Adrenal gland (tissue), 9 donors: ENCODE measurements at regions not wholly inside any gene's neighbourhood (a gene's known extent, or its start where the extent isn't known, plus 50 kb on each side); places are given as distances from the start of the nearest gene placed in this dataset.
"Not testable (repeated sequence)": the region's sequence is repeated elsewhere in the genome, so short reads cannot be mapped to it uniquely, and the experiment has no call there.

ENCODE experiments used
- DNase-seq, 7 donors: peaks; one replicate each; pipeline ENCODE4 v3.0.0-alpha.2; 2019 to 2020
- H3K27ac ChIP-seq, 5 donors: fragments of 200-600 bp; sonication (generic) in 4 of 5; 1 replicate in 3 of 5; 2 replicates in 2 of 5; pipeline versions ENCODE4 v1.5.1 to v1.8.0; 2016 to 2020; ENCODE audit warnings: mild to moderate bottlenecking in 1 of 5
- H3K27me3 ChIP-seq: fragments of 200-600 bp; 2 replicates; pipeline ENCODE4 v1.8.0; 2021
- H3K36me3 ChIP-seq, 2 donors: fragments of 200-600 bp; replicated peaks in 1 of 2; 1 replicate in 1 of 2; 2 replicates in 1 of 2; pipeline versions ENCODE4 v1.5.1 to v1.8.0; 2018 to 2022
- H3K4me1 ChIP-seq, 2 donors: fragments of 200-600 bp; replicated peaks in 1 of 2; 1 replicate in 1 of 2; 2 replicates in 1 of 2; pipeline versions ENCODE4 v1.5.1 to v1.8.0; 2018 to 2021
- H3K4me3 ChIP-seq, 4 donors: fragments of 200-600 bp; sonication (generic) in 3 of 4; one replicate each; pipeline ENCODE4 v1.5.1; 2016 to 2018
- H3K9me3 ChIP-seq, 3 donors: fragments of 200-600 bp; sonication (generic) in 1 of 3; replicated peaks in 1 of 3; 1 replicate in 2 of 3; 2 replicates in 1 of 3; pipeline versions ENCODE4 v1.5.1 to v1.8.0; 2016 to 2021
- CTCF ChIP-seq, 6 experiments: fragments of 450-650 bp in 4 of 6; fragments of 200-600 bp in 2 of 6; sonication (generic) in 1 of 6; IDR thresholded peaks; 1 replicate in 5 of 6; 2 replicates in 1 of 6; pipeline versions ENCODE4 v1.5.1 to v1.8.0; 2016 to 2021; ENCODE audit warnings: antibody characterized with exemption in 6 of 6, mild to moderate bottlenecking in 2 of 6, moderate library complexity in 1 of 6
- POLR2A ChIP-seq, 2 donors: fragments of 450-650 bp; IDR thresholded peaks; one replicate each; pipeline ENCODE4 v1.6.1; 2017; ENCODE audit warnings: antibody characterized with exemption in 2 of 2, mild to moderate bottlenecking in 2 of 2, moderate library complexity in 1 of 2
- WGBS, 4 donors: extraction: QIAGEN DNeasy Blood & Tissue Kit in 2 of 4; methylation state at CpG; one replicate each; pipeline versions ENCODE4 v1.1.5 to v1.1.7; 2013 to 2017; 5-methylcytosine and 5-hydroxymethylcytosine counted together
- intact Hi-C, 2 donors: fragments of 100-400 bp; cut with DNase I; formaldehyde crosslinking; loops; one replicate each; pipeline versions ENCODE4 v1.14.1 to v1.15.0; 2022 to 2023
- donor health status: healthy with polysubstance abuse.
- donor health status: Bipolar disorder and iron deficiency.
- donor health status: DM: yes; HTN: yes; CAD: no.
- donor health status: DM: no; HTN: no; CAD: no.
- donor health status: DM: no; HTN: no; CAD: no.

GRCh38 chr12:46067094-46067493 is 76.7 kb upstream of the SCAF11 start:
- Histone ChIP-seq H3K27me3 (no peaks in the 10 kb centered on the region), H3K4me3 (no peak overlapping the region), H3K27ac (no peak overlapping the region), H3K36me3 (no peaks in the 10 kb centered on the region), H3K4me1 (no peaks in the 10 kb centered on the region), H3K9me3 (no peaks in the 10 kb centered on the region)
- no peak for TF ChIP-seq CTCF (IDR thresholded peaks at IDR 0.05)
- TF ChIP-seq POLR2A (IDR thresholded peaks at IDR 0.05), result no peak
- intact Hi-C loops, result no loop called here
- 81 to 89% (median 85%) methylated on average over 9 of the region's 9 CpGs for WGBS, 4 donors
- no peak for DNase-seq

DNA sequence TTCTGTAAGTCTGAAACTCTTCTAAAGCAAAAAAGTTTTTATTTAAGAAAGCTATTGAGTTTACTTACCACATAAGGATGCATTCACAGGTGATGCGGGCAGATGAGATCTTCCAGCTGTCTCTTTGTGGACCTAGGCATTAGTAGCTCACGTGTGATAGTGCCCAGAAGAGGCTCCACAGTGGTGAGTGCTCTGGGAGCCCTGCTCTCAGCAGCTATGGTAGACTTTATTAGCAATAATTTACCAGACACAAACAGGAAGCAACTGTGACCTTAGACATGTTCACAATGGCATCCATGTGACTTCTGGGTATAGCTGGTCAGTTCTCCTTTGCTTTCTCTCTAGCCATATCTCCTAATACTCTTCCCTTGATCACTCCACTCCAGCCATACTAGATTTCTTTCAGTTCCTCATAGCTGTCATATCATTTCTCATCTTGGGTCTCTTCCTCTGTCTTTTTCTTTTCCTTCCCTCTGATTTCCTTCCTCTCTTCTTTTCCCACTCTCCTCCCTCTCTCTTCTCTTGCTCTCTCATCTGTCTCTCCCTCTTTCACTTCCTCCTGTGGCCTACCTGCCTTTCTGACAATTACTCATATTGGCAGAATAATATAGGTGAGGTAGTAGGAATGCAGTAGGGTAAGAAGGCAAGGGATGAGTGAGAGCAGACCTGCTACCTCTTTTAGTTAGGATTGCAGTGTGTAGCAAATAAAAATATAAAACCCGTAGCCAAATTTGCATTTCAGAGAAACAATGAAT is 75.2 kb upstream of the SCAF11 start:
- H3K36me3 ChIP-seq, result no peaks in the 10 kb centered on the region
- no peak for TF ChIP-seq CTCF (IDR thresholded peaks at IDR 0.05)
- no peak for TF ChIP-seq POLR2A (IDR thresholded peaks at IDR 0.05)
- intact Hi-C loops, result no loop called here

DNA sequence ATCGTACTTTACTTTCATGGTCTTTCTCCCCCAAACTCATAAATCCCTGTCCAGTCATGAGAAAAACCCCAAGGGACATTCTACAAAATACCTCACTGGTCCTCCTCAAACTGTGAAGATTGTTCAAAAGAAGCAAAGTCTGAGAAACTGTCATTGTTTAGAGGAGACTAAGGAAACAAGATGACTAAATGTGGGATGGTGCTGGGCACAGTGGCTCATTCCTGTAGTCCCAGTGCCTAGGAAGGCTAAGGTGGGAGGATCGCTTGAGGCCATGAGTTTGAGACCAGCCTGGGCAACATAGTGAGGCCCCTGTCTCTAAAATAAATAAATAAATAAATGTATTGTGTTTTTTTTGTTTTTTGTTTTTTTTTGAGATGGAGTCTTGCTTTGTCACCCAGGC is 74.2 kb upstream of the SCAF11 start:
- Histone ChIP-seq H3K36me3 (no peaks in the 10 kb centered on the region), H3K27ac (no peak overlapping the region), H3K4me3 (no peak overlapping the region), H3K9me3 (no peaks in the 10 kb centered on the region), H3K4me1 (no peaks in the 10 kb centered on the region), H3K27me3 (no peaks in the 10 kb centered on the region)
- TF ChIP-seq CTCF (IDR thresholded peaks at IDR 0.05) (no peak), POLR2A (IDR thresholded peaks at IDR 0.05) (no peak)
- no peak for DNase-seq
- intact Hi-C loops, result no loop called here
- 78 to 90% (median 85%) methylated on average over 2 of the region's 2 CpGs for WGBS, 4 donors

More for the DNA sequence above, 75.2 kb upstream of the SCAF11 start:
- Histone ChIP-seq H3K4me3 (no peak overlapping the region), H3K27ac (no peak overlapping the region), H3K4me1 (no peaks in the 10 kb centered on the region), H3K27me3 (no peaks in the 10 kb centered on the region), H3K9me3 (no peaks in the 10 kb centered on the region)
- 77 to 86% (median 81%) methylated on average over 3 of the region's 3 CpGs for WGBS, 4 donors
- DNase-seq, result no peak

DNA sequence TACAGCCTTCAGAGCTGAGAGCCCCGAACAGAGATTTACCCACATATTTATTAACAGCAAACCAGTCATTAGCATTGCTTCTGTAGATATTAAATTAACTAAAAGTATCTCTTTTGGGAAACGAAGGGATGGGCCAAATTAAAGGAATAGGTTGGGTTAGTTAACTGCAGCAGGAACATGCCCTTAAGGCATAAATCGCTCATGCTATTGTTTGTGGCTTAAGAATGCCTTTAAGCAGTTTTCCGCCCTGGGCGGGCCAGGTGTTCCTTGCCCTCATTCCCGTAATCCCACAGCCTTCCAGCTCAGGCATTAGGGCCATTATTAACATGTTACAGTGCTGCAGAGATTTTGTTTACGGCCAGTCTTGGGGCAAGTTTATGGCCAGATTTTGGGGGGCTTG is 68.3 kb upstream of the SCAF11 start:
- intact Hi-C loops, DNase-seq, H3K27me3 ChIP-seq, H3K4me1 ChIP-seq, H3K4me3 ChIP-seq, H3K36me3 ChIP-seq, H3K27ac ChIP-seq, H3K9me3 ChIP-seq: not testable (repeated sequence)
- 84 to 87% (median 85%) methylated on average over 7 of the region's 7 CpGs for WGBS, 4 donors

GRCh38 chr12:46050805-46051204 is 60.4 kb upstream of the SCAF11 start:
- no peak for DNase-seq
- Histone ChIP-seq H3K27ac (no peak overlapping the region), H3K36me3 (no peaks in the 10 kb centered on the region), H3K4me3 (no peak overlapping the region), H3K4me1 (no peaks in the 10 kb centered on the region), H3K27me3 (no peaks in the 10 kb centered on the region), H3K9me3 (no peaks in the 10 kb centered on the region)
- intact Hi-C loops, result no loop called here
- TF ChIP-seq POLR2A (IDR thresholded peaks at IDR 0.05) (no peak), CTCF (IDR thresholded peaks at IDR 0.05) (no peak)
